GM18868 (cell line): ENCODE measurements at regions not wholly inside any gene's neighbourhood (a gene's known extent, or its start where the extent isn't known, plus 50 kb on each side); places are given as distances from the start of the nearest gene placed in this dataset.
A peak's percentile ranks its signal among the peaks of the same experiment; 100 is the strongest.
"Not testable (repeated sequence)": the region's sequence is repeated elsewhere in the genome, so short reads cannot be mapped to it uniquely, and the experiment has no call there.

Source experiments
- ATAC-seq: cut with Tn5 transposase; IDR thresholded peaks from one replicate; pipeline ENCODE4 v1.9.1; 2021; ENCODE audit warnings: mild to moderate bottlenecking, moderate library complexity; ENCODE audit not compliant: unreplicated experiment

- no peak for ATAC-seq
These were observed 169.6 kb upstream of the RASSF8 start for GRCh38 chr12:25788707-25789442.

DNA sequence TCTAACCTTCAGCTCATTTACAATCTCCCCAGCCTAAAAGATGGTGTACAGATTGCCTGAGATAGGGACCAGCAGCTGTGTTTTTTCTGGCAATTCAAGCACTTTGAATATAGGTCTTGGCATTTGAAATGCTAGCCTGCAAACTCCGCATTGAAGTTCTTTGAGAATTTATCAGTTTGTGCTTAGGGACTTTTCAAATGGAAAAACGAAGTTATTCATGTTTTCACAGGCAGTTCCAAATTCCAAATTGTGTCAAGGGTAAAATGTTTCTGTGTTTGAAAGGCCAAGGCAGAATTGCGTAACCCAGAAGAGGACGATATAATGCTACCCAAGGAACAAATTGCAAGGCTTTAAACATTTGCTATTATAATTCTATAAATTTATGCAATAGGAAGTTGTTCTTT lies 168.9 kb upstream of the RASSF8 start:
- ATAC-seq: no peak

DNA sequence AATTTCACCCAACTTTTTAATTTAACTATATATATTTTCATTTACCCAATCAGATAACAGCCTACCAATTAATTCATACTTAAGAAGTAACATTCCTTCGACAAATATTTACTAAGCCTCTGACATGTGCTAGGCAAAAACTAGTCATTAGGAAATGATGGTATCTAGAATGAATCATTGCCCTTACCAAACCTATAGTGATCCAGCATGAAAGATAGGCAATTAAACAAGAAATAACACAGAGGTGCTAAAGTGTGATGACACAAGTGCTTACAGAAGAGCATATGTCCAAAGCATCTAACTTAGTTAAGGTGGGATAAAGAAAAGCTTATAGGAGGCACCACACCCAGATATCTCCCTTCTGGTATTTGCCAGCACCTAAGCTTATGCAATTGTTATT lies 166.5 kb upstream of the RASSF8 start:
- no peak for ATAC-seq

DNA sequence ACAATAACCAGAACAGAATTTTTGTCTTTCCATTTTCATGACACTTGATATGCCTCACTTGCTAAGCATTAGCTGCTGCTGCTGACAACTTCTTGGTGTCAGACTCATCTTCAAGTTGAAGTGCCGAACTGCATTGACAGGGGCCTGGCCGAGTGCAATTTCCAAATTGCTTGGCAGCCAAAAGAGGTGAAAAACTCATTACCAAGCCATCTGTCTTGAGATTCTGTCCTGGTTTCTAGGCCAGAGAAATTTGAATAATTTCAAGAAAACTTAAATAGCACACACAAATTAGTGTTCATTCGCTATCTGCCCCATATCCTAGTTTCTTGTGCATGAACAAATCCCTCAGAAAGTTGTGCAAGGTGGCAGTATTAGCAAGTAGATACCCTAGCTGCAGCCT lies 165.3 kb upstream of the RASSF8 start:
- ATAC-seq: no peak

GRCh38 chr12:25794571-25794970 lies 163.9 kb upstream of the RASSF8 start:
- ATAC-seq: no peak

GRCh38 chr12:25796523-25797000 lies 161.9 kb upstream of the RASSF8 start:
- ATAC-seq: no peak

DNA sequence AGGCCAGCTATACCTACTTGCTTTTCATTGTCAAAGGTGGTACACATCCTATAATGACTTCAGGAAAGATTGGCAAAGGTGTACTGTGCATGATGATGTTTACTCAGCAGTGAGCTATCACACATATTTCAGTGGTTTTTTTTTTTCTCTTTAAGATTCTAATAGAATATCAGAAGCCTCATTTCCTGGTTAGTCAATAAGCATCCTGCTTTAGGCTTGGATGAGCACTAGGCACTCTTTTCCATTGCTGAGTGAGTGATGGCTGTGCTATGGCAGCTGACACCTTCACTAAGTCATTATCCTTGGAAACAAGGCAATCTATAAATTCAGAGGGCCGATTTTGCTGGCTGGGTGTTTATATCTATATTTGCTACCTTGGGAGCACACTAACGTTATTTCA lies 161.1 kb upstream of the RASSF8 start:
- ATAC-seq: no peak

DNA sequence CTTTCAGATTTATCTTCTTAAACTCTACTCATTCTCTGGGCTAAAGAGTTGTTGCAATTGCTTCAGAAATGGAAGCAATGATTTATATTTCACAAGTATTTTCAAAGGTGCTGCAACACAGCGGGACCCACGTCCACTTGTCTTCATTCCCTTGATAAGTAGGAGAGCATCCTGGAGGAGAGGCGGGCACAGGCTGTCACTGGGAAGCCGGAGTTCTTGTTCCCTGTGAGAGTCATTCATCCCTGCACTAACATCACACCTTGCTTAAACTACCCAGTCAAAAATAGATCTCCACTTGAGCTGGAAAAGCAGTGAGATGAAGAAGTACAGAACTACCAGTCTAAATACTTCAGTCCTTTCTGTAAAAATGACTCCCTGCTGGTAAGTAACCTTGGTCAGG lies 160.5 kb upstream of the RASSF8 start:
- no peak for ATAC-seq

DNA sequence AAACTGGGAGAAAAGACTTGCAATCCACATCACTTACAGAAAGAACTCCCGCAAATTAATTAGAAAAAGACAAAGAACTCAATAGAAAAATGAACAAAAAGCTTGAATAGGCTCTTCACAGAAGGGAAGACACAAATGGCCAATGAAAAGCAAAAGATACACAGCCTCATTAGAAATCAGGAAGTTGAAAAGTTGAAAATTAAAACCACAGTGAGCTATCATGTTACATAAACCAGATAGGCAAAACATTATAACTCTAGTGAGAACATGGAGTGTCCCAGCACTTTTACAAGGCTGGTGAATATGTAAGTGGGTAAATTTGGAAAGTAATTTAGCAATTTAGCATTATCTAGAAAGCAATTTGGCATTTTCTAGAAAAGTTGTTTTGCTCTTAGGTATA lies 158.4 kb upstream of the RASSF8 start:
- no peak for ATAC-seq

DNA sequence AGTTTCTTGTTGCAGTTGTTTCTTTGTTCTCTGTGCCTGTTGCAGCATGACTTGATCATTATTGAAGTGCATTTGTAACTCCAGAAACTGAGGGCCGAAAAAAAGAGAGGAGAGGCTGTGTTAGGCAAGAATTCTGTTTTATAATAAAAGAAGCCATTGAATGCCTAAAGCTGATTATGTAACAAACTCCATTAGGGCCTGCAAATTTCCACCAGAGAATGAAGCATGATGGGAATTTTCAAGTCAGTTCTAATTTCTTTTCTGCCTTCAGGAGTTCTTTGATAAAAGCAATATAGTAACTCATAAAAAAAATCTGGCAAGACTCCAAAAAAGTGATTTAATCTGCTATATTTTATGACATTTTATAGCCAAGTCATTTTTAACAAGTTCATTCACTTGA lies 156.7 kb upstream of the RASSF8 start:
- ATAC-seq: no peak

GRCh38 chr12:25802143-25802542 lies 156.3 kb upstream of the RASSF8 start:
- no peak for ATAC-seq

- not testable (repeated sequence) for ATAC-seq
These were observed 155.3 kb upstream of the RASSF8 start for GRCh38 chr12:25803029-25803664.

- ATAC-seq: not testable (repeated sequence)
These were observed 154.2 kb upstream of the RASSF8 start for GRCh38 chr12:25804286-25804685.

GRCh38 chr12:25806271-25806670 lies 152.2 kb upstream of the RASSF8 start:
- ATAC-seq: no peak

- no peak for ATAC-seq
These were observed 149.9 kb upstream of the RASSF8 start for GRCh38 chr12:25808604-25809003.

GRCh38 chr12:25810683-25811082 lies 147.8 kb upstream of the RASSF8 start:
- no peak for ATAC-seq

DNA sequence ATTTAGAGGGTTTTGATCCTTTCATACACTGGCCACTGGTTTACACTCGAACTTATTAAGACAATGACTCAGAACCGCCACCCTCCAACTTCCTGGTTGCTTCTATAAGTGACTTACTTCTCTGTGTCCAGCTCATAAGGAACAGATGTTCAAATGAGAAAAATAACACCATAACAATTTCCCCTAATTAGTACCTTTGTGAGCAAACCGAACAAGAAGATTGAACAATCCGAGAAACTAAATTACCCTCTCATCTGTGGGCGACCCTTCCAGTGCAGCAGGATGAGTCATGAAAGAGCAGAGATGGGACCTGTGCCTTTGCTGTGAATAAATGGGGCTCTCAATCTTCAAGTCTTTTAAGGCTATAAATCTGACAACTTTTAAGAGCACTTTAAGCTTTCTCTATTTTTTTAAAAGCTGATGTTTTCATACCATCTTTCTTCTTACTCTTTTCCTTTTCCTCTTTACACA lies 146.8 kb upstream of the RASSF8 start:
- peak; percentile 68 for ATAC-seq

DNA sequence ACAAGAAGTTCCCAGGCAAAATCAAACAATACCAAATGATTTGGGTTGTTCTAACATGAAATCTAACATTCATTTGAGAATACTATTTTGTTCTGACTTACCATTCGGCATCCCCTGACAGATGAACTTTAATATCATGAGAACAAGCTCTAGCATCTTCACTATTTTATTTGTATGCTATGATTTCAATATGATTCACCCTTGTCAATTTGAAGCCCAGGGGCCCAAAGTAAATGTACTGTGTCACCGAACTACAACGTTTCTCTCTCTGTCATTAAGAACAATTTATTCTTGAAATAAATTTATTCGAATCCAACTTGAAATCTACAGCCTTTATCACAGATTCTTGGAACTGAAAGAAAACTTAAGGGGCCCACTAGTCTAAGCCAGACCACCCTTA lies 146.2 kb upstream of the RASSF8 start:
- ATAC-seq: no peak

- no peak for ATAC-seq
These were observed 144.6 kb upstream of the RASSF8 start for GRCh38 chr12:25813843-25814242.

DNA sequence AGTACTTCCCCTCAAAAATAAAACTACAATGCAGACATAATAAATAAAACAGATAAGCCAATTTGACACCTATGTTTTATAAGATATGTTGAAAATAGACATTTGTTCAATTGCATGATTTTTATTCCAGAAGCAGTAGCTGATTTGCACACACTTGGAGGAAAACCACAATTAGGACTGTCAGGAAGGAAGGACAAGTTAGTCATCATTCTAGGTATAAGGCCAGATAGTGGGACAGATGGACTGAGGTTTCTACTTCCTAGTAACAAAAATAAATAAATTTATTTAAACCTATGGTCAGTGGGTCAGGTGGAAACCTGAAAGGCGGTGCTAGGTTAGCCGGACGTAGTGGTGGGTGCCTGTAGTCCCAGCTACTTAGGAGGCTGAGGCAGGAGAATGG lies 141.8 kb upstream of the RASSF8 start:
- no peak for ATAC-seq

GRCh38 chr12:25817166-25817565 lies 141.3 kb upstream of the RASSF8 start:
- ATAC-seq: no peak

GRCh38 chr12:25818596-25819390 lies 139.7 kb upstream of the RASSF8 start:
- ATAC-seq: no peak
